22Rv1 (cell line): ENCODE measurements at regions not wholly inside any gene's neighbourhood (a gene's known extent, or its start where the extent isn't known, plus 50 kb on each side); places are given as distances from the start of the nearest gene placed in this dataset.

Experiments
- H3K27ac ChIP-seq: fragments of 450-650 bp; 2 replicates; pipeline ENCODE4 v1.5.1; 2017
- ZFX ChIP-seq: fragments of 450-650 bp; IDR thresholded peaks from 2 replicates; pipeline ENCODE4 v1.6.1; 2017; ENCODE audit warnings: antibody characterized with exemption, borderline replicate concordance
- TF ChIP-seq, protein P1 (sequence below): fragments of 450-650 bp; IDR thresholded peaks from 2 replicates; pipeline ENCODE4 v1.5.1; 2017; ENCODE audit warnings: mild to moderate bottlenecking

DNA sequence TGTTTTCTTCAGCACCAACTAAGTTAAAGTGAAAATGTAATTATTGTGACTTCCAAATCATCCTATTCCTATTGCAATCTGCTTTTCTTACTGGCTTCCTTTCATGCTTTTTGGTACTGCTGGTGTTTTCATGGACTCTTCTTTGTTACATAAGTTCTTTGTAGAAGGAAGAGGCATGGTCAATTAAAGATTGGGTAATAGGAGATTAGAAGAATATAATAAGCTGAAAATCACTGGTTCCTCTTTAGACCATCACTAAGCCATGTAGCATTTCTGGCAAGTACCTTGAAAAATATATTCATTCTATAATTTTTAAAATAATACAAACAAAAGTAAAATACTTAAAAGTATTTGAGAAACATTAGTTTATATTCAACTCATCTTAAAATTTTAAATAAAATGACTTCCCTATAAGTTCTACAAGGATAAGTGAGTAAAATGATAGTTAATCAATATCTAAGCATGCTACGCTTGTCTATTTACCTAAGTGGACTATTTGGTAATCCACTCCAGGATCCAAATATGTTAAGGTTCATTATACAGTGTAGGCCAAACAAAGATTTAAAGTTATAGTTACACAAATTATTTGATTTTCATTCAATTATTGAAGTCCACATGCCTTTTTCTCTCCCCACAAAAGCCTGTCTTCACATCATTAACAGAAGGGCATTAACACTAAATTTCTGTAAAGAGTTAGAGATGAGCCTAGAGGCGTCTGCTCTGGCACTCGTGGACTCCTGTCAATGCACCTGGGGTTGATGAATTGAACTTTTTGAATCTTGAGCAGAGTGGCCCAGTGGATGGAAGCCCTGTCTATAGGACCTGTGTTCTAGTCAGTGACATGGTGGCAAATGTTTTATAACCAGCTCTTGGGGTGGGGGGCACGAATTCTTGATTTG lies 408.1 kb downstream of the INHBA start:
- TF ChIP-seq, protein P1, sequence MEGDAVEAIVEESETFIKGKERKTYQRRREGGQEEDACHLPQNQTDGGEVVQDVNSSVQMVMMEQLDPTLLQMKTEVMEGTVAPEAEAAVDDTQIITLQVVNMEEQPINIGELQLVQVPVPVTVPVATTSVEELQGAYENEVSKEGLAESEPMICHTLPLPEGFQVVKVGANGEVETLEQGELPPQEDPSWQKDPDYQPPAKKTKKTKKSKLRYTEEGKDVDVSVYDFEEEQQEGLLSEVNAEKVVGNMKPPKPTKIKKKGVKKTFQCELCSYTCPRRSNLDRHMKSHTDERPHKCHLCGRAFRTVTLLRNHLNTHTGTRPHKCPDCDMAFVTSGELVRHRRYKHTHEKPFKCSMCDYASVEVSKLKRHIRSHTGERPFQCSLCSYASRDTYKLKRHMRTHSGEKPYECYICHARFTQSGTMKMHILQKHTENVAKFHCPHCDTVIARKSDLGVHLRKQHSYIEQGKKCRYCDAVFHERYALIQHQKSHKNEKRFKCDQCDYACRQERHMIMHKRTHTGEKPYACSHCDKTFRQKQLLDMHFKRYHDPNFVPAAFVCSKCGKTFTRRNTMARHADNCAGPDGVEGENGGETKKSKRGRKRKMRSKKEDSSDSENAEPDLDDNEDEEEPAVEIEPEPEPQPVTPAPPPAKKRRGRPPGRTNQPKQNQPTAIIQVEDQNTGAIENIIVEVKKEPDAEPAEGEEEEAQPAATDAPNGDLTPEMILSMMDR, result no peak
- no peak for TF ChIP-seq ZFX
- no peak overlapping the region for H3K27ac ChIP-seq

DNA sequence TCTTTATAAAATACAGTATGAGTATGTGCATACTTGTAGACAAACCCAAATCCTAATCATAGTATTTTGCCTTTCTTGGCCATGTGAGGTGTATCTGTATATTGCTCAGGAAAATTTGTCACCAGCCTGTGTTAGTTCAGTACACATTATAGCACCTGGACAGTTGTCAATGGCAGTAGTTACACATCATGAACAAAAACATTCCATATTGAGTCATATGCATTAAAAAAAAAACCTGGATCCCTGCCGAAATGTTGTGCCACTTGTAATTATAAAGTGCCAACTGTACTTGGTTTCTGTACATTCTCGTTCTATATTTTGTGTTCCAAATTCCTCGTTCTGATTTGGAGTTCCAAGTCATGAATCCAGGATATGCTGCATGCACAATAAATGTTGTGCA lies 410.4 kb downstream of the INHBA start:
- H3K27ac ChIP-seq, result no peak overlapping the region
- TF ChIP-seq, protein P1, result no peak
- no peak for TF ChIP-seq ZFX

DNA sequence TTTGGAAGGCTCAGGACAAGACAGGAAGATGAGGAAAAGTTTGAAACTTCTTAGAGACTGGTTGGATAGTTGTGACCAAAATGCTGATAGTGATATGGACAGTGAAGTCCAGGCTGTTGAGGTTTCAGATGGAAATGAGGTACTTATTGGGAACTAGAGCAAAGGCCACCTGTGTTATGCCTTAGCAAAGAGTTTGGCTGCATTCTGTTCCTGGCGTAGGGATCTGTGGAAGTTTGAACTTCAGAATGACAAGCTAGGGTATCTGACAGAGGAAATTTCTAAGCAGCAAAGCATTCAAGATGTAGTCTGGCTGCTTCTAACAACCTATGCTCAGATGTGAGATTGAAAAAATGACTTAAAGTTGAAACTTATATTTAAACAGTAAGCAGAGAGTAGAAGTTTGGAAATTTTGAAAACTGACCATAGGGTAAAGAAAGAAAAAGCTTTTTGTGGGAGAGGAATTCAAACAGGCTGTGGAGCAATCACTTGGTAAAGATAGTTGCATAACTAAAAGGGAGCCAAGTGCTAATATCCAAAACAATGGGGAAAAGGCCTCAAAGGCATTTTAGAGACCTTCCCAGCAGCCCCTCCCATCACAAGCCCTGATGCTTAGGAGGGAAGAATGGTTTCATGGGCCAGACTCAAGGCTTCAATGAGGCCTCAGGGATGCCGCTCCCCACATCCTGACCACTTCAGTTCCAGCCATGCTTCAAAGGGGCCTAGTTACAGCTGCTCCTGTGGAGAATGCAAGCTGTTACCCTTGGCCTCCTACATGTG lies 415.1 kb downstream of the INHBA start:
- no peak for TF ChIP-seq ZFX
- TF ChIP-seq, protein P1, result no peak
- H3K27ac ChIP-seq, result no peak overlapping the region

DNA sequence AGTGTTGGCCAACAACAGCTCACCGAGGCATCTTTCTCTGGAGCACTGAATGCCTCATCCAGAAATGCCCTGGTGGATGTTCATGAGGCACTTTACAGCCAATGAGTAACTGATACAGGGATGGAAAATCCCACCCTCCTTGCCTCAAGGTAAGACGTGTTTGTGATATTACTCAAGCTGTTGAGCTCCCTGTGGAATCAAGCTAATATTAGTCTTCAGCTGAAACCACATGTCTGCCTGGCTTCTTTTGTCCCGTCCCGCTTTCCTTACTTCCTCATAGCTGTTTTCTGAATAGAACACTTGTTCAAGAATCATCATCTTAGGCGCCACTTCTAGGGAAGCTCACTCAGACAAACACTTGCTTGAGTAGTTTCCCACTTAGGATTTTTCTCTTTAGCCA lies 422.4 kb downstream of the INHBA start:
- H3K27ac ChIP-seq, result no peak overlapping the region
- TF ChIP-seq, protein P1, result no peak
- no peak for TF ChIP-seq ZFX

DNA sequence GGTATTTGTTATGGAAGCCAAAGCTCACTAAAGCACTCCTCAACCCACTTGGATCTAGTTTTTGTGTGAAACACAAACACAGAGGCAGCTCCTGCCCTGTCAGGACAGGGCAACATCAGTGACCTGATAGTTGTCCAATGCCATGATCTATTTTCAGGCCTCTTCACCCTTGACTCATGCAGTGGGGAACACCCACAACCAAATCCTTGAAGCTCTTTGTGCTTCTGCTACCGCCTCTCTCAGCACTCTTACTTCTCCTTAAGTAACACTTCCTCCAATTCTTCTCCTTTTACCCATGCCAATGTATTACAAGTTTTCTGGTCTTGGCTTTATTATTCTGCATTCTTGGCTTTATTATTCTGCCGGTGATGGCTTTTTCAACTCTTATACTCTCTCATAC lies 425.3 kb downstream of the INHBA start:
- no peak overlapping the region for H3K27ac ChIP-seq
- TF ChIP-seq, protein P1, result no peak
- no peak for TF ChIP-seq ZFX

DNA sequence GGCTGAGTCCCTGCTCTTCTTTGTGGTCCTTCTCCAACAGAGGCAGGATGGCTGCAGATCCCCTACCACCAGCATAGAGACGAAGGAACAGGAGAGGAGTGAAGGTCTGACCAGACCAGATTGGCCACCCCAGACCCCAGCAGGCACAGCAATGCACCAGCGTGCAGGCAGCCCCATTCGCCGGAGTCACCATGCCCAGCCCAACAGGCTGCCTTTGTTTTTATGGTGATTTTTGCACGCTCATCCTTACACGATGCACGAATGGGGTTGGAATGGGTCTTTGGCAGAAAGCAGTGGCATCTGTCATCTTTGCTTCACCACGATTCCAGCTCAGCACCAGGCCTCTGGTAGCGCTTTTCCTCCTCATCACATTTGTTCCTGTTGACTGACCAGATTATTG lies 427.6 kb downstream of the INHBA start:
- H3K27ac ChIP-seq, result no peak overlapping the region
- TF ChIP-seq ZFX, result no peak

DNA sequence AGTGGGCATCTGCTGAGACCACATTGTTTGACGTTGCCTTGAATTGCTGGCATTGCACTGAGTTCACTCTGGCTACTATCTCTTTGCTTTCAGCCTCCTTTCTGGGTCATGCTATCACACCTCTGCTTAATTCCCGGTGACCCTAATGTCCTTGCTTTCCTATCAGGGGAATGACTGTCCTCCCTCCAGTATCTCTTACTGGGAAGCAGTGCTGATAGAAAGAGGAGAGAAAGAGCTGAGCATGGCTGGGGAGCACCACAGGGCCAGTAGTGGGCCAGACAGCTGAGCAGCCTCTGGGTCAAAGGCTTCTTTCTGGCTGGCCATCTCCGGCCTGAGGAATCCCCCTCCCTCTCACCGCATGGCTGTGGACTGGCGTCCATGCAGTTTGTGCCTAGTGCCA lies 428.7 kb downstream of the INHBA start:
- no peak for TF ChIP-seq ZFX
- TF ChIP-seq, protein P1, result no peak
- H3K27ac ChIP-seq, result no peak overlapping the region
